ENCODE measurements at regions not wholly inside any gene's neighbourhood (a gene's known extent, or its start where the extent isn't known, plus 50 kb on each side); places are given as distances from the start of the nearest gene placed in this dataset.

DNA sequence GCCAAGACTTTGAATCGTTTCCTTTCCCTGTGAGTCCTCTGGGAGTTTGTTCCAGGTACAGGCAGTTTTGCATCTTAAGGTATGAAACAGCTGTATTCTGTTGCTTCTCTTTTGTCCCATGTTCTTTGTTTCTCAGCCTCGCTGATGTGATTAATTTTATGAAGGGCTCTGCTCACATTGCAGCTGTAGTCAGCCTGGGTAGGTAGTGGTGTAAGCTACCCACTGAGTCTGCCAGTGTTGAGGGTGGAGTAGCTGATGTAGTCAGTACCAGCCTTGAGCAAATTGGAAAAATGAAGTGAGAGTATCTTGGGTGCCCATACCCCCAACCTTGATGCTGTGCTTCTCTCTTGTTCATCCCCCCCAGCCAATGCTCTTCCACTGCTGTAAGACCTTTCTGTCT, 139.6 kb upstream of the SMIM31 start:
- TF ChIP-seq EZH2phosphoT487 (IDR thresholded peaks at IDR 0.05; ENCODE audit: insufficient read depth, low read depth) (no peak), EZH2 (IDR thresholded peaks at IDR 0.05; ENCODE audit: insufficient read depth, poor library complexity, severe bottlenecking) (no peak)

Data from GM23248 (cell line).